DMS 273 treated with DMSO at 0.1 percent for 48 hours (cell line): ENCODE measurements at regions not wholly inside any gene's neighbourhood (a gene's known extent, or its start where the extent isn't known, plus 50 kb on each side); places are given as distances from the start of the nearest gene placed in this dataset.
A peak's percentile ranks its signal among the peaks of the same experiment; 100 is the strongest.

Source experiments
- DNase-seq: peaks from one replicate; lab custom pipeline; 2025; lab: John Stamatoyannopoulos, UW

DNA sequence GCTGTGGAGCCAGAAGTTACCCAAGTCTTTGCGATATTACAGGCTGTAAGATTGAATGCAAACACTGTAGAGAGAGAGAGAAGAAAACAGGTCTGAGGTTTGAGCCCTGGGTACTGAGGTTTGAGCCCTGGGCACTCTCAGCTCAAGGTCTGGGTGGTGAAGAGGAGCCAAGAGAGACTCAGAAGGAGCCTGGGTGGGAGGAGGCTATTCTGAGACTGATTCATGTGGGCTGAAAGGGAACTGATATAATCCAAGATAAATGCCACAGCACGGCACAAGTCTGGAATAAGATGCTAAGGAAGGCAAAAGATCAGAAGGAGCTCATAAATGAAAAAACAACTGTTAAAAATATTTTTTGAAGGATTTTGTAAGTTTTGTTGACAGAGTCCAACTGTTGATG is 407.6 kb upstream of the HS6ST1 start:
- DNase-seq: no peak

DNA sequence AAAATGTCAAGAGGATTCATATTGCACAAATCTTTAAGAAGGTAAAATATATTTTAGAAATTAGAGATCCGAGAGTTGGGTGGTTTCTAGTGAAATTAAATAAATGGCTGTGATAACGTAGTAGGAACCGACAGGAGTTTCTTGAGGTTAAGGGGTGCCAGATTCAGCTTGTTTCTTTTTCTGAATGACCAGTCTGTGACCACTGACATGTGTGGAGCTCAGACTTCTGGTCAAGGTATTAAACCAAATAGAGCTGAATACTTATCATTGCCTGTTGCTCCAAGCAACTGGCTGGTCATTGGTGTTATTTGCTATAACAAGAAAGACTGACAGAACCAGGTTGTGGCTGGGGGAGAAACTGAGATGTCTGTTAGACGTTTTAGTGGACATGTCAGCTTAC is 408.2 kb upstream of the HS6ST1 start:
- no peak for DNase-seq

DNA sequence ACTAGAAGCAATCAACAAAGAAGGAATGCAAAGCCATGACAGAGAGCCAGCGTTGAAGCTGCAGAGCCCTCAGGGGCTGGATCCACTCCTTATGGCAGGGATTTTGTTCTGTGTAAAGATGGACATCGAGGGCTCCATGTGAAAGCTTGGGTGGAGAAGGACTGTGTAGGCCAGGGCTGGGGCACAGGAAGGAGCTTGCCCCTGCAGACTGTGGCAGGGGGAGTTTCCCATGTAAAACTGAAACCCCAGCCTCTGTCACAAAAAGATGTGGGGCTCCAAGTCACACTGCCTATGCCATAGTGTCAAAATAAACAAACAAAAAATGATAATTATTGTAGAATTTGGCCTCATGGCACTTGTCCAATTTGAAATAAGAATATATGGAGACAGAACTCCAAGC is 408.7 kb upstream of the HS6ST1 start:
- DNase-seq: no peak

DNA sequence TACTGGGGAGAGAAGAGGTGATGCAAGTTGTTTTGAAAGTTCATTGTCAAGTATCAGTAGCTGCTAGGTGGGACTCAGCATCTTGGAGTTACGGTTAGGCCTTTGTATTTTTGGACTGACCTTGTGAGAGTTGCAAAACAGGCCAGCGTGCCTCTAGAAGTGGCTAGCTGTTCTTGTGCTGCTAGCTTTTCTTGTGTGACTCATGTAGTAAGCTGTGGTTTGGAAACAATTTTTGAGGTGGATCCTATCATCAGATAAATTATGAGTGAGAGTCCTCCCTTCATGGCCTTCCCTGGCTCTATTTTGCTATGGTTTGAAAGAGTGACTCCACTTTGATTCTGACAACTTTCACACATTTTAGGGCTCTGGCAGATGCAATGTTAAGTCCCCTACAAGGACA is 409.2 kb upstream of the HS6ST1 start:
- DNase-seq: no peak

DNA sequence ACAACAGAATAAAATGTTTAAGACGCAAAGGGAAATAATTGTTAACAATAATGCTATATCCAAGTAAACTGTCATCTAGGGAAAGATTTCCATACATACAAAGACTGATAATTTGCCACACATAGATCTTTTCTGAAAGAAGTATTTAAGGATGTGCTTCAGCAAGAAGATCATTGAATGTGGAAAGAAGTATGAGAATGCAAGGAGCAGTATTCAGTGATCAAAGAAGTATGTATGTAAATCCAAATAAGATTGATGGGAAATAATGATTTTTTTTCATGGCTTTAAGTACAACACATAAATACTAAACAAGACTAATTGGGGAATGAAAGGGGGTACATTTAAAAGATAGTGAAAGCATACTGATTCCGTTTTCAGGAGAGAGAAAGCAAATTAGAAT is 410.4 kb upstream of the HS6ST1 start:
- no peak for DNase-seq

DNA sequence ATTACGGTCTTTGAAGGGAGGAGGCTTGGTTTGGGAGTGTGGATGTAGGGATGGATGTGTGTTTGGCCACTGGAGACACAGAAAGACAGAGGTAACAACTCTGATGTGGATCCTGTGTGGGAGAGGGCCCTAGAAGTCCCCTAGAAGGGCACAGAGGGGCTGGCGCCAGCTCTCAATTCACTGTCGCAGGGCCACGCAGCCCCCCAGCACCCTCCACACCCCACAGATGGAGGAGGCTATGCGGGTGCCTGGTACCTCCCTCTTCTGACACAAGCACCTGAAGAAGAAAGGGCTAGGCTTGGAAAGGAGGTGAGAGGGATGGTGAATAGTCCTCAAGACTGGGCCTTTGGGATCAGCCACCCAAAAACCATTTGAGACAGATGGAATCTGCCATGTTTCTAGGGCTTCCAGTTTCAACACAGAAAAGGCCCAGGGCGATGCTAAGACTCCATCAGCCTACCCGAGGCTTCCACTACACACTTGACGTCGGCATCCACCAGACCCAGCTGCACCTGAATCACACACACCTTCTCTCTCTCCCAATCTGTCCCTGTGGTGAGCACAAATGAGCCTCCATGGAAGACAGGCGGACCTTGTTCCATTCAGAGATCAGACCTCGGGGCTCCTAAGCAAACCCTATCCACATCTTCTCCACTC is 413.5 kb upstream of the HS6ST1 start:
- DNase-seq: no peak

DNA sequence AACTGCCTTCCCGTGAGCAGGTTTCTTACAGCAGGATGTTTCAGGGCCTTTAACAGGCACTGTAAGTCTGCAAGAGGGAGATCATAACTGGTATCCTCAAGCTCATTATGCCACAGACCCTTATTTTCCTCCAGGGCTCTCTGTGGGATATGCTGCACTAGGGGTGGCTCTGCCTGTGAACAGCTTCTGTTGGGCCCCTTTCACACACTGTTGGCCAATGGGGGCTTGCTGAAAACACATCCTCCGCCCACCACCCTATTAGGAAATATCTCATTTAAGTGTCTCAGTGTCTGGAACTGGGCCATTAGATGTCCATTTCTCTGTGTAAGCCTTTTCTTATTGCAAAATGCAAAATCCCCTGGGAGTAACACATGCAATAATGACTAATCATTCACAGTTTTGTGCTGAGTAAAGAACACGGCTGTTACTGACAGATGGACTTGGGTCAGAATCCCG is 414.3 kb upstream of the HS6ST1 start:
- DNase-seq: no peak

DNA sequence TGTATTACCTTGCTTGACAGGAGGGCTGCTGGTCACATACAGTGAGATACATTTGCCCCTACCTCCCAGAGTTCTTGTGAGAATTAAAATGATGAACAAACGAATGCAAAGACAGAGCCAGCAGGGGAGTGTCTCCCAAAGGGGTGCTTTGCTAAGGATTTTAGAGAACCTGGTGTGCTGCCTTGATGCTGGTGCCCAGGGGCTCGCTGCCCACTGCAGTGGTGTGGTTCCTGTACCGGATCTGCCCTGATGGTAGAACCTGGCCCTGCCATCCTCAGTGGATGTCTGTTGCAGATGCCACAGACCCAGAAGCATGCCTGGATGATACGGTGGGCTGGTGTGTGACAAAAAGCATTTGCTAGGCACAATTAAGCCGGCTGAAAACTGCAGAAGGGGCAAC is 414.8 kb upstream of the HS6ST1 start:
- DNase-seq: no peak

DNA sequence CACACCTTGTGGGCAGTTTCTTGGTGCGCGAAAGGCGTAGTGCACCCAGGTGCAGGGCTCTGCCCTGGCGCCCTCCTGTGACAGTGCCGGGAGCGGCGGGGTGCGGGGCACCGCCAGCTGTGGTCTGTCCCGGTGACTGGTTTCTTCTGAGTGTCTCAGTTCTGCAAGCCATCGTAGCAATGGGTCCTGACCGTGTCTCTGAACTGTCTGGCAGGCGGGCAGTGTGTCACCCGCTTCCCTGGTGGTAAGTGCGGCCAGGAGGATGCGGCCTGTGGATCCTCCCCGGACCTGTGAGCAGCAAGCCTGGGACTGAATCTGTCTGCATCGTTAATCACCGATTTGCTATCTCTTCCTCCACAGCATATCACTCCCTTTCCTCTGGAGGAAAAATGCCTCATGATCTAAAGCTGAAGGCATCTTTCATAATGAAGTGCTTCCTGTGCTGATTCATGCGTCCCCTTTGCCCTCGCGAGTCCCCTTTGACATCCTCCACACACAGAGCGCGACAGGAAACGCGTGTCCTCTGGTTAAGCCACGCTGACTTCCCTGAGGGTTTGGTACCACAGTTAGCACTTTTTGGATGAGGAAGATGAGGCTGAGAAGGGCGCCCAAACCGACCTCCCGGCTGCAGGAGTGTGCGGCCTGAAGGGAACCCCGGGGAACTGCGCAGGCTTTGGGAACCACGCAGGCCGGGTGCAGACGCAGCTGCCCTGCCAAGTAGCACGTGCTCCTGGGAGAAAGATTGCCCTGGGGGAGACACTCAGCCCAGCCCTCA is 416.0 kb upstream of the HS6ST1 start:
- no peak for DNase-seq

DNA sequence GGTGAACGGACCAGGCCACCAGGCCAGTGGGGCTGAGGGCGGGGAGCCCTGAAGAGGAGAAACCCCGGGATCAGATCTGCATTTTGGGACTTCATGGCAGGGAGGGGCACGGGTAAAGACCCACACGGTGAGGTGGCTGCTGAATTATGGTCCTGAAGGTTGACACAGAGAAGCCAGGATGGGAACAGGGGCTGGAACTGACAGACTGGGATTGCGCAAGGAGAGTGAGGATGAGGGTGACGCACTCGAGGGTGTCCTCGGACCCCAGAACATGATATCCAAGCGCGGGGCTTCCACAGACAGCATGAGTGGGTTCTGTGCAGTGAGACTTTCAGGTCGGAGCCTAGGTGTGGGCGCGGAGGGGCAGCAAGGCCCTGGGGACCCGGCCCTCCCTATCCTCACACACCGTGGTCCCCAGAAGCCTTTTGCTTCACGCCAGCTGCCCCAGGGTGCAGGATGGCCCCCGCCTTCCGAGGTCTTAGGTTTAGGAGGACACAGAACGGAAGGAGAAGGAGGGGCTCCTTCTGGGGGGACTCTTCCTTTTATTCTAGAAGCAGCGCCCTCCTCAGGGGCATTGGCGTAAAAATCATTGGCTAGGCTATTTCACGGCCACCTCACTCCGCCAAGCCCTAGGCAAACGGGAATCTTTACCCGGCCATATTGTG is 416.8 kb upstream of the HS6ST1 start:
- DNase-seq: no peak

DNA sequence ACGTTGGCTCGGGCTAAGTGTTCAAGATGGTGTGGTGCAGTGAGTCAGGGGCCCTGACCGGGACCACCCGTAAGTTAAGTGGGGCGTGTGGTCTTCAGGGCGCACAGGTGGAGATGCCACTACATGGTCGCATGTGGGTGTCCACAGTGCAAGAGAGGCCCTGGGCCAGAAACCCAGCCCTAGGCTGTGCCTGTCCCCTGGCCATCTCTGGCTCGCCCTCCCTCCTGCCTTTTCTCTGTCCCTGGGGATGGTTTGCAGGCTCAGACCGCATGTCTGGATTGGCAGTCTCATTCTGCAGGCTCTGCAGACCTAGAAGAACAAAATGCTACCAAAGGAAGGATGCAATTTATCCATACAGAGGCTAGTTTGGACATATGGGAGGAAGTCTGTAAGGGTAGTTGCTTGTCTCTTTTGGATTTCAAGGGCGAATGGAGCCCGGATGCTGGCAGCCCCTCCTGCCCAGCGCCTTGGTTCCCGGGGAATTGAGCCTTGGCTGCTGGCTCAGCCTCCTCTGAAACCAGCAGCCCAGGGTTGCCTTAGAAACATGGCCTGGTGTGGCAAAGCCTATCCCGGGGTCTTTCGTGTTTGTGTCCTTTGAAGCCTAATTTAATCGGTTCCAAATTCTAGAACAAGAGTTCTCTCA is 417.5 kb upstream of the HS6ST1 start:
- DNase-seq: no peak

DNA sequence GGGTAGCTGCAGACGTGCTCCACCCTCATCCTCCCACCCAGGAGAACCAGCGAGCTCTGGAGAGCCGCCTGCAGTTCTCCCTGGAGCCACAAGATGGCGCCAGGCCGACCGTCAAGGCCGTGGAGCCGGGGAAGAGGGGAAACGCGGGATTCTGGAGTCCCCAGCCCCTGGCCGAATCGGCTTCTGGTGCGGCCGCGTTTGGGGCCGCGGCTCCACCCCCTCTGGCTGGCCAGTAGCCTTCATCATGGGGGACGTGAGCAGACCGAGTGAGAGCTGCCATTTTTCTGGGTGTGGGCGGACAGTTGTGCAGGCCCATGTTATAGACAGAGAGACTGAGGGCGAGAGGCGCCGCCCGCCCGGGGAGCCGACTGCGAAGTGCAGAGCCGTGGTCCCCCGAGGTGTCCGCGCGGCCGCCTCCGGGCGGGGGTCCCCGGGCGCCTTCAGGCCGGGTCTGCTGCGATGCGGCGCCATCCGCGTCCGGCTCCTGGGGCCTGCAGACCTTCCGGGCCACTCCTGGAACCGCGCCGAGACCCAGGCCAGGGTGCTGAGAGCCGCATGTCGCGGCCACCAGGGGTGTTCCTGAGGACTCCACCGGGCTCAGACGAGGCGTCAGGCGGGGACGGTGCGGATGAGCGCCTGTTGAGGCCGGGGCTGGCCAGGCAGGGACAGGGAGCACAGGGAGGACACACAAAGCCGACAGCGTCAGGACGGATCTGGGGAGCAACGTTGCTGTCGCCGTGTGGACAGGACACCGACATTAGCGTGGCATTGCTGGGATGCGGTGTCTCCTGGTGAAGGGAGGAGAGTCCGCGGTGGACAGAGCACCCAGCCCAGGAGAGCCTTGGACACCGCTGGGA is 418.2 kb upstream of the HS6ST1 start:
- DNase-seq: peak; percentile 8

DNA sequence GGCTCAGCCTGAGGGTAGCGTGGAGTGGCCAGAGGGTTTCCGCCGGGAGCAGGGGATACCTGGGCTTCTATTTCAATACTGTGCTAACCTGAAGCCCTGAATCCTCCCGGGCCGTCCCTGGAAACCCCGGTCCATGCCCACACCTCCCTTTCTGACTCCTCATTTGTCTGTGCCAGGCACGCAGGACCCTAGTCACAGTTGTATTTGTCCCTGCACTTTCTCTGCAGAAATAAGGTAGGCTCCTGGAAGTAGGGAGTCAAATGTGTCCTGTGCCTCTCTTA is 418.8 kb upstream of the HS6ST1 start:
- no peak for DNase-seq

DNA sequence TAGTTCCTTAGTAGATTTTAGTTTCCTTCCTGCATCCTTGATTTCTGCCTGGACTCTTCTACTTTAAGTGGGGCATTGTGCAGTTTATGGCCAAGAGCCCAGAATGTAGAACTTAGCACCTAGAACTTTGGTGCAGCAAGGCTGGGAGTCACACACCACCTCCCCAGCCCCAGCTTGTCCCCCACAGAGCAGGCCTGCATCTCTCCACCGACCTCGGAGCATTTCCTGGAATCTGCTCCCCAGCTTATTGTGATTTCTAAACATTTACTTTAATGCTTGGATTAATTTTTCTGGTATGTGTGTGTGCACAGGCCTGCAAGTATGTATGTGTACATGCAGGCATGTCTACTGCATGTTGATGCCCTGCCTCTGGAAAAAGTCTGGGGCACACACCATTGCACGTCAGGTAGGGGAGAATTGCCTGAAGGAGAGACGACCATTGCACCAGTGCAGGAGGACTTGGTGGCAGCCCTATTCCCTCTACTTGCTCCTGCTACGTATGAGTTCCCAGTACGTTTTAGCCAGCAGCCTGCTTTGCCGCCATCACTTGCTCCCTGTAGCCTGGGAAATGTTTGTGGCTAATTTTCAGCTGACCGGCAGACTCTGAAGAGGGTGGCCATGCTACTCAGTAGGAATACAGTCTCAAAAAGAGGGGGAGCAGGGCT is 419.9 kb upstream of the HS6ST1 start:
- DNase-seq: no peak

DNA sequence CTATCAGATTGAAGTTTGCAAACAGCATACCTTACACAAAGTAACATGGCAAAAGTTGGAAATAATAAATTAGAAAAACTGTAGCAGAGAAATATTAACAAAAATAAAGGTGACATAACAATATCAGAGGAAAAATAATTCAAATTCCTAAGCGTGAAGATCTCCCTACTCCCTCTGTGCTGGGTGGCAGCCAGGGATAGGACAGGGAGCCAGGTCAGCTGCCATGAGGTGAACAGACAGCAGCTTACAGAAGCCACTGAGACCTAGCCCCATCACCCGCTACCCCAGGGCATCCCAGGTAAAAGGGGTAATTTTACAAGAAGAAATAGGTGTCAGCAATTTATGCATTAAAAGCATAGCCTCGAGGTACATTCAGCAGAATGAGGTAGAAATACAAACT is 423.8 kb upstream of the HS6ST1 start:
- DNase-seq: no peak

DNA sequence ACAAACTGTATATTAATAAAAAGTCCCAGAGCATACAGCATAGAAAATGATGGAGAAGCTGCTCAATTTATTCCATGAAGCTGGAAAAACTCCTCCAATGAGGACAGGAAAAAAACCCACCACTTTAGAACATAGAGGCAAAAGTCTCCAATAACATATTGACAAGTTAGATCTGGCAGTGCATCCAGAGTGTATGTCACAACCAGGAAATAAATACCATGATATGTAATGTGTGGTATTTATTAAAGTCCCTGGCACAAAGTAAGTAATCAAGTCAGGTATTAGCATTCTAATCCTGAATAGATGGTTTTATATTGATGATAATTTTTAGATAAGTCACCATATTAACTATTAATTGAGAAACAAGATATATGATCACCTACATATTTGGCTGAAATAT is 427.3 kb upstream of the HS6ST1 start:
- DNase-seq: no peak

DNA sequence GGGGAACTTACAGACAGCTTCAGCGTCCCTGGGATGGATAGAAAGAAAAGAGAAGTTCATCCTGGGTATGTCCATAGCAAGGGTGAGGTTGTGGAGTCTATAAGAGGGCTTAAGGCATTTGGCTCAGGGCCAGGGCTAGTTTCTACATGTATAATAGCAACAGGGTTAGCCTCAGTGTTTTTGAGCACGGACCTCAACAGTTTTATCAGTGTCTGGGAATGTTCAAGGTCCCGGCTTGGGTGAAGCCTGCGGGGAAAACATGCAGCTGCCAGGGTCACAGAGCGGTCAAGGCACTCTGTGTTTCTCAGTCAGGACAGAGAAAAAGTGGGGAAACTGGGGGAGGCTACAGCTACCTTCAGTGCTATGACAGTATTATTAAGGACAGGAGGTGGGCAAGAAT is 427.7 kb upstream of the HS6ST1 start:
- no peak for DNase-seq

DNA sequence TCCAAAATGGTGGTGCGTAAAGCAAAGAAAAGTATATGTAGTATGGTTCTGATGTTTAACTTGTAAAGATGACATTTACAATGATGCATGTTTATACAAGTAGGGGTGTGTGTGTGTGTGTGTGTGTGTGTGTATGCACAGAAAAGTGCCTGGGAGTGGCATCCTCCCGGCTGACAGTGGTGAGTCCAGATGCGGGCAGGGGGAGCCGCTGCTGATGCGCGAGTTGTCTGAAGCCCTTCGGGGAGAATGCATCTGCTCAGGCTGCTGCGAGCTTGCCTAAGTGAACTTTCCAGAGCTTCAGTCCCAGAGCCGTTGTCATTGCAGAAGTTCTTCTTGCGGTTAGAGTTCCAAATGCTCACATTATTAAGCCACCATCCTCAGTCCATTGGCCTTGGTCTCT is 429.7 kb upstream of the HS6ST1 start:
- no peak for DNase-seq

DNA sequence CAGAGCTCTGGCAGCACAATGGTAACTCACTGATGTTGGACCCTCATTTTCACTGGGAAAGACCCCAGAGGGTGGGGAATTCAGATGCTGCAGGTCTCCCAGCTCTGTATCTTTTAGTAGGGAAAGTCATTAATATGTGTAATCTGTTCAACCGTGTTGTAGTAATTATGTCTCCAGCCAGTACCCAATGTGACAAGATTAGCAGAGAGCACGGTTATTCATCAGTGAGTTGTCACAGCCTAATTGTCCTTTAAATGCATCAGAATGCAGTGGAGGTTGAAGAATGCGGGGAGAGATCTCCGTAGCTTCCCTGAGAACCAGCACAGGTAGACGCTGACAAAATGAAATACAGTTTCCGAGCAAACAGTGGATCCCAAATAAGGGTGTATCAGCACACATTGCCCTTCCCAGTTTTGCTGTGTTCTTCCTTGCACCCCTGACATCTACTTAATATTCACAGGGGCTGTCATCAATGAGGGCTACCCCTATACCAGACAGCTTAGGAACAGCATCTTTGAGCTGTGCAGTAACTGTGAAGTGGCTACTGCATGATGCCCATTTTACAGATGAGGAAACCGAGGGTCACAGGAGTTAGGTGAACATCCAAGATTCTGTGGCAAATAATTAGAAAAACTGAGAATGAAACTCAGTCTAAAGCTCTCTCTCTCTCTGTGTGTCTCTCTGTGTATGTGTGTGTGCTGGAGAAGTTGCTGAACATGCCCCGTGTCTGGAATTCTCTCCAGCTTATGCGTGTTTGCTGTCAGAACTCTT is 430.4 kb upstream of the HS6ST1 start:
- no peak for DNase-seq

DNA sequence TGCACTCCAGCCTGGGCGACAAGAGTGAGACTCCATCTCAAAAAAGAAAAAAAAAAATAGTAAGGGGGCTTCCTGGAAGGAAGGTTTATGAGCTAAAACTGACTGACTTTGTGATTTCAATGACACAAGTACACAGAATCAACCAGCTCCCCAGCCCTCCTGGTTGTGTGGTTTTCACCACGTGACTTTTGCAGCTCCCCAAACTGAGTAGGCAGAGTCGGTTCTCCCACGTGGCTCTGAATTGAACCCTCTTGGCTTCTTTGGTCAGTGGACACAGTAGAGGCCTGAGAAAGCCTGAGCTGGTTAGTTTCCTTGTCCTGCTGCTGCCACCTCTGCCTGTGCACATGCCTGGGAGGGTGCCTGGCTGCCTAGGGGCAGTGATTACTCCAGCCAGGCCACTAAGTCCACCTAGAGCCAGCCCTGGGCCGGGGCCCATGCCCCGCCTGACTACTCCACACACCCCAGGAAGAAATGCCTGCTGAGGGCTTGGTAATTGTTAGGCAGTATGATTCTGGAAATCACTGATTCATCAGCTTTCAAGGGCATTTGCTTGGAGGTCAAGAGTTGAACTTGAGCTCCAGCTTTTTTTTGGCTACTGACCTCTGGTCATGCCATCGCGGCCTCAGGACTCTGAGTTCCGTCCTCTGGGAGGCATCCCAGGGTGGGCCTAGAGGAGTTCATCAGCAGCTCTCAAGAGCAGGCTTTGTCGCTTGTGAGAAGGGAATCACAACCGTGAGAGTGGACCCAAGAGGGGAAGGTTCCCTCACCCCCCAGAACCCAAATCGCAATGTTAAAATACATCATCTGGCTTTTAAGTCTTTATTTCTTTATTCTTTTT is 431.9 kb upstream of the HS6ST1 start:
- DNase-seq: no peak
